ENCODE measurements at regions not wholly inside any gene's neighbourhood (a gene's known extent, or its start where the extent isn't known, plus 50 kb on each side); places are given as distances from the start of the nearest gene placed in this dataset.

GRCh38 chr2:44880125-44880483 lies 61.4 kb upstream of the SIX3 start:
- no peak for DNase-seq
- Mint-ChIP-seq H3K27me3 (ENCODE audit: low read depth, poor library complexity) (peaks cover 37% of the 10 kb centered on the region), H3K4me1 (no peaks in the 10 kb centered on the region), H3K9me3 (peaks cover 13% of the 10 kb centered on the region), H3K36me3 (ENCODE audit: low read depth) (no peaks in the 10 kb centered on the region), H3K27ac (no peak overlapping the region), H3K4me3 (no peak overlapping the region)
- no peak for TF ChIP-seq CTCF (IDR thresholded peaks at IDR 0.05)

- no peak for TF ChIP-seq CTCF (IDR thresholded peaks at IDR 0.05)
- no peak for DNase-seq
- Mint-ChIP-seq H3K4me3 (no peak overlapping the region), H3K36me3 (ENCODE audit: low read depth) (no peaks in the 10 kb centered on the region), H3K27ac (no peak overlapping the region), H3K27me3 (ENCODE audit: low read depth, poor library complexity) (peaks cover 32% of the 10 kb centered on the region), H3K9me3 (no peaks in the 10 kb centered on the region), H3K4me1 (no peaks in the 10 kb centered on the region)
Measured at GRCh38 chr2:44881856-44882255, 59.6 kb upstream of the SIX3 start.

GRCh38 chr2:44883356-44883755 lies 58.1 kb upstream of the SIX3 start:
- TF ChIP-seq CTCF (IDR thresholded peaks at IDR 0.05), result no peak
- Mint-ChIP-seq H3K4me1 (no peaks in the 10 kb centered on the region), H3K4me3 (no peak overlapping the region), H3K27me3 (ENCODE audit: low read depth, poor library complexity) (peaks cover 21% of the 10 kb centered on the region), H3K27ac (no peak overlapping the region), H3K36me3 (ENCODE audit: low read depth) (no peaks in the 10 kb centered on the region), H3K9me3 (no peaks in the 10 kb centered on the region)
- no peak for DNase-seq

GRCh38 chr2:44884231-44884630 lies 57.3 kb upstream of the SIX3 start:
- DNase-seq, result no peak
- H3K27ac Mint-ChIP-seq, result no peak overlapping the region
- H3K36me3 Mint-ChIP-seq (ENCODE audit: low read depth), result no peaks in the 10 kb centered on the region
- H3K27me3 Mint-ChIP-seq (ENCODE audit: low read depth, poor library complexity), result peaks cover 22% of the 10 kb centered on the region
- H3K9me3 Mint-ChIP-seq, result no peaks in the 10 kb centered on the region
- H3K4me3 Mint-ChIP-seq, result no peak overlapping the region
- H3K4me1 Mint-ChIP-seq, result no peaks in the 10 kb centered on the region
- no peak for TF ChIP-seq CTCF (IDR thresholded peaks at IDR 0.05)

GRCh38 chr2:44884677-44885076 lies 56.8 kb upstream of the SIX3 start:
- no peak for TF ChIP-seq CTCF (IDR thresholded peaks at IDR 0.05)
- H3K36me3 Mint-ChIP-seq (ENCODE audit: low read depth), result no peaks in the 10 kb centered on the region
- peaks cover 19% of the 10 kb centered on the region for H3K27me3 Mint-ChIP-seq (ENCODE audit: low read depth, poor library complexity)
- H3K4me3 Mint-ChIP-seq, result no peak overlapping the region
- no peak for DNase-seq
- no peak overlapping the region for H3K27ac Mint-ChIP-seq
- H3K9me3 Mint-ChIP-seq, result no peaks in the 10 kb centered on the region
- no peaks in the 10 kb centered on the region for H3K4me1 Mint-ChIP-seq

- H3K4me3 Mint-ChIP-seq, result no peak overlapping the region
- no peaks in the 10 kb centered on the region for H3K4me1 Mint-ChIP-seq
- peaks cover 24% of the 10 kb centered on the region for H3K27me3 Mint-ChIP-seq (ENCODE audit: low read depth, poor library complexity)
- peaks cover 9% of the 10 kb centered on the region for H3K9me3 Mint-ChIP-seq
- TF ChIP-seq CTCF (IDR thresholded peaks at IDR 0.05), result no peak
- H3K27ac Mint-ChIP-seq, result no peak overlapping the region
- H3K36me3 Mint-ChIP-seq (ENCODE audit: low read depth), result no peaks in the 10 kb centered on the region
- no peak for DNase-seq
Measured at GRCh38 chr2:44886414-44886813, 55.1 kb upstream of the SIX3 start.
